B cell (primary cell): ENCODE measurements at regions not wholly inside any gene's neighbourhood (a gene's known extent, or its start where the extent isn't known, plus 50 kb on each side); places are given as distances from the start of the nearest gene placed in this dataset.

ENCODE experiments used
- ATAC-seq: fragments of 200-7000 bp; cut with Tn5 transposase; one replicate; pipeline ENCODE4 v1.10.0; 2021; ENCODE audit warnings: low read depth, mild to moderate bottlenecking, moderate number of reproducible peaks, moderate library complexity
- CTCF ChIA-PET: fragments of 350-600 bp; sonication (Branson Sonifier 250); formaldehyde crosslinking; loops from one replicate; lab custom pipeline; 2021; ENCODE audit warnings: antibody characterized with exemption, inconsistent platforms; lab: Charles Lee
- POLR2A ChIA-PET: fragments of 350-600 bp; sonication (Branson Sonifier 250); formaldehyde crosslinking; loops from one replicate; lab custom pipeline; 2021; ENCODE audit warnings: antibody characterized with exemption; lab: Charles Lee
- DNase-seq: peaks from one replicate; pipeline ENCODE4 v3.0.0; 2013
- H2AFZ ChIP-seq: 2 replicates; pipeline ENCODE4 v1.6.1; 2012; ENCODE audit warnings: mild to moderate bottlenecking, low read depth, low read length; ENCODE audit not compliant: insufficient read depth, poor library complexity, severe bottlenecking
- H3K27ac ChIP-seq, 2 donors: 1 replicate in 1 of 2; 2 replicates in 1 of 2; pipeline ENCODE4 v1.5.1; 2012 to 2013; ENCODE audit warnings: low read length in 2 of 2, mild to moderate bottlenecking in 2 of 2, moderate library complexity in 1 of 2
- H3K27me3 ChIP-seq, 4 experiments: fragments of 200-600 bp in 1 of 4; sonication (generic) in 1 of 4; replicated peaks in 1 of 4; 1 replicate in 2 of 4; 2 replicates in 2 of 4; pipeline versions ENCODE4 v1.6.1 to v1.7.0; 2013 to 2016; ENCODE audit warnings: low read length in 3 of 4, mild to moderate bottlenecking in 2 of 4, mixed read lengths in 1 of 4, moderate library complexity in 1 of 4; ENCODE audit not compliant: insufficient read depth in 4 of 4, control insufficient read depth in 3 of 4; ENCODE audit errors: control extremely low read depth in 1 of 4
- H3K36me3 ChIP-seq, 2 experiments: replicated peaks in 1 of 2; 1 replicate in 1 of 2; 2 replicates in 1 of 2; pipeline versions ENCODE4 v1.6.1 to v1.7.1; 2013; ENCODE audit warnings: low read length in 1 of 2; ENCODE audit not compliant: insufficient read depth in 2 of 2, control insufficient read depth in 1 of 2; ENCODE audit errors: control extremely low read depth in 1 of 2, extremely low read depth in 1 of 2
- H3K4me1 ChIP-seq, 2 donors: fragments of 200-600 bp in 1 of 2; sonication (generic) in 1 of 2; 1 replicate in 1 of 2; 2 replicates in 1 of 2; pipeline versions ENCODE4 v1.5.1 to v1.6.1; 2013 to 2017; ENCODE audit warnings: low read length in 2 of 2; ENCODE audit not compliant: control insufficient read depth in 2 of 2, insufficient read depth in 2 of 2
- H3K4me2 ChIP-seq: replicated peaks from 2 replicates; pipeline ENCODE3; 2012; ENCODE audit warnings: mild to moderate bottlenecking, low read depth, low read length; ENCODE audit not compliant: poor library complexity, severe bottlenecking
- H3K4me3 ChIP-seq, 5 experiments: fragments of 200-600 bp in 1 of 5; sonication (generic) in 1 of 5; 1 replicate in 3 of 5; 2 replicates in 2 of 5; pipeline versions ENCODE4 v1.5.1 to v1.7.0; 2011 to 2016; ENCODE audit warnings: low read length in 4 of 5, mild to moderate bottlenecking in 4 of 5, low read depth in 2 of 5, control low read depth in 1 of 5, moderate library complexity in 1 of 5; ENCODE audit not compliant: insufficient read depth in 1 of 5; ENCODE audit errors: control extremely low read depth in 1 of 5, extremely low read depth in 1 of 5
- H3K79me2 ChIP-seq: fragments of 200-600 bp; sonication (generic); one replicate; pipeline ENCODE4 v1.6.0; 2016; ENCODE audit warnings: low read length; ENCODE audit not compliant: control insufficient read depth, insufficient read depth
- H3K9ac ChIP-seq: fragments of 200-600 bp; sonication (generic); 2 replicates; pipeline ENCODE4 v1.6.1; 2017; ENCODE audit warnings: mild to moderate bottlenecking, low read length, moderate library complexity
- H3K9me3 ChIP-seq, 3 donors: one replicate each; pipeline versions ENCODE4 v1.6.1 to v1.7.1; 2013; ENCODE audit warnings: low read length in 2 of 3; ENCODE audit not compliant: control insufficient read depth in 2 of 3, insufficient read depth in 1 of 3; ENCODE audit errors: control extremely low read depth in 1 of 3
- H4K20me1 ChIP-seq: 2 replicates; pipeline ENCODE4 v1.6.0; 2012; ENCODE audit warnings: mild to moderate bottlenecking, low read length; ENCODE audit not compliant: insufficient read depth, control insufficient read depth, poor library complexity, severe bottlenecking
- H3K27ac Mint-ChIP-seq: one replicate; pipeline ENCODE4 v1.8.0; 2021; ENCODE audit warnings: mixed read lengths
- H3K27me3 Mint-ChIP-seq: one replicate; pipeline ENCODE4 v1.8.0; 2021; ENCODE audit warnings: mixed read lengths
- H3K4me1 Mint-ChIP-seq: one replicate; pipeline ENCODE4 v1.8.0; 2021; ENCODE audit warnings: mixed read lengths
- H3K4me3 Mint-ChIP-seq: one replicate; pipeline ENCODE4 v1.8.0; 2021; ENCODE audit warnings: mixed read lengths
- H3K9me3 Mint-ChIP-seq: one replicate; pipeline ENCODE4 v1.8.0; 2022; ENCODE audit warnings: mixed read lengths; ENCODE audit not compliant: insufficient read depth
- CTCF ChIP-seq: fragments of 200-600 bp; IDR thresholded peaks from one replicate; pipeline ENCODE4 v1.8.0; 2022; ENCODE audit warnings: antibody characterized with exemption, mild to moderate bottlenecking
- EZH2 ChIP-seq: IDR thresholded peaks from 2 replicates; pipeline ENCODE4 v1.6.1; 2012; ENCODE audit warnings: borderline replicate concordance, low read depth, mild to moderate bottlenecking, moderate library complexity, low read length; ENCODE audit not compliant: insufficient read depth, poor library complexity, severe bottlenecking
- WGBS: methylation state at CpG from one replicate; pipeline ENCODE4 v1.1.5; 2013; ENCODE audit warnings: missing lambda C conversion rate; ENCODE audit not compliant: insufficient coverage; 5-methylcytosine and 5-hydroxymethylcytosine counted together
- intact Hi-C: fragments of 100-400 bp; cut with micrococcal nuclease; formaldehyde crosslinking; loops from one replicate; pipeline ENCODE4 v1.10.0; 2022

GRCh38 chr5:40381676-40382363, 297.9 kb upstream of the PTGER4 start:
- H3K27ac Mint-ChIP-seq, result no peak overlapping the region
- no peak overlapping the region for H3K4me3 Mint-ChIP-seq

More at GRCh38 chr5:40381676-40382363, 297.9 kb upstream of the PTGER4 start:
- H3K27ac ChIP-seq, result no peak overlapping the region
- no peak overlapping the region for H3K9ac ChIP-seq
- intact Hi-C loops, result loop anchor here (10.0 kb wide), 2 partner anchors 193 to 347 kb away; no protein-coding TSS in a partner anchor
- Mint-ChIP-seq H3K27me3 (no peaks in the 10 kb centered on the region), H3K4me1 (peaks cover 49% of the 10 kb centered on the region), H3K9me3 (no peaks in the 10 kb centered on the region)
- ChIA-PET POLR2A (no interaction called here), CTCF (no interaction called here)
- no peak overlapping the region for H3K4me2 ChIP-seq
- peaks cover 32 to 38% of the 10 kb centered on the region in 2 donors for H3K4me1 ChIP-seq
- ATAC-seq (no peak), DNase-seq (no peak)
- no peaks in the 10 kb centered on the region for H3K27me3 ChIP-seq
- no CpG with 5 or more reads among the region's 4 CpGs for WGBS
- H3K79me2 ChIP-seq, result no peaks in the 10 kb centered on the region
- H2AFZ ChIP-seq, result no peak overlapping the region
- H4K20me1 ChIP-seq, result no peaks in the 10 kb centered on the region
- TF ChIP-seq EZH2 (no peak), CTCF (no peak)
- H3K4me3 ChIP-seq, result no peak overlapping the region
- no peaks in the 10 kb centered on the region for H3K36me3 ChIP-seq
- H3K9me3 ChIP-seq, result peaks cover 0 to 3% (median 0%) of the 10 kb centered on the region in 3 donors
